Uterus (tissue), 3 donors: ENCODE measurements at regions not wholly inside any gene's neighbourhood (a gene's known extent, or its start where the extent isn't known, plus 50 kb on each side); places are given as distances from the start of the nearest gene placed in this dataset.

ENCODE experiments used
- DNase-seq, 2 donors: peaks; one replicate each; pipeline ENCODE4 v3.0.0-alpha.2; 2019 to 2020
- H3K27ac ChIP-seq, 2 donors: fragments of 200-600 bp; sonication (generic); 1 replicate in 1 of 2; 2 replicates in 1 of 2; pipeline ENCODE4 v1.5.1; 2016 to 2018
- H3K27me3 ChIP-seq, 2 donors: fragments of 200-600 bp; sonication (generic); one replicate each; pipeline ENCODE4 v1.5.1; 2018 to 2019; ENCODE audit warnings: control low read depth in 1 of 2
- H3K36me3 ChIP-seq, 2 donors: fragments of 200-600 bp; sonication (generic); one replicate each; pipeline ENCODE4 v1.5.1; 2019; ENCODE audit warnings: control low read depth in 1 of 2
- H3K4me1 ChIP-seq, 2 donors: fragments of 200-600 bp; sonication (generic); one replicate each; pipeline ENCODE4 v1.5.1; 2018 to 2019; ENCODE audit warnings: control low read depth in 1 of 2
- H3K4me3 ChIP-seq, 2 donors: fragments of 200-600 bp; sonication (generic); 1 replicate in 1 of 2; 2 replicates in 1 of 2; pipeline ENCODE4 v1.5.1; 2018 to 2019; ENCODE audit warnings: mild to moderate bottlenecking in 1 of 2
- H3K9me3 ChIP-seq, 2 donors: fragments of 200-600 bp; sonication (generic); one replicate each; pipeline ENCODE4 v1.5.1; 2019; ENCODE audit warnings: control low read depth in 1 of 2
- POLR2A ChIP-seq, 2 donors: fragments of 450-650 bp; IDR thresholded peaks; one replicate each; pipeline ENCODE4 v1.6.1; 2016; ENCODE audit warnings: antibody characterized with exemption in 2 of 2, mild to moderate bottlenecking in 1 of 2, moderate library complexity in 1 of 2
- intact Hi-C: fragments of 100-400 bp; cut with DNase I; formaldehyde crosslinking; loops from one replicate; pipeline ENCODE4 v1.15.1; 2023; ENCODE audit warnings: low total_unique reads
- TF ChIP-seq, protein P1 (sequence below), 4 experiments: fragments of 200-600 bp in 2 of 4; fragments of 450-650 bp in 2 of 4; sonication (generic) in 2 of 4; IDR thresholded peaks; one replicate each; pipeline ENCODE4 v1.5.1; 2016 to 2019; ENCODE audit warnings: antibody characterized with exemption in 4 of 4, mild to moderate bottlenecking in 2 of 4, moderate library complexity in 1 of 4
- donor health status: DM: yes; HTN: yes; CAD: no.

DNA sequence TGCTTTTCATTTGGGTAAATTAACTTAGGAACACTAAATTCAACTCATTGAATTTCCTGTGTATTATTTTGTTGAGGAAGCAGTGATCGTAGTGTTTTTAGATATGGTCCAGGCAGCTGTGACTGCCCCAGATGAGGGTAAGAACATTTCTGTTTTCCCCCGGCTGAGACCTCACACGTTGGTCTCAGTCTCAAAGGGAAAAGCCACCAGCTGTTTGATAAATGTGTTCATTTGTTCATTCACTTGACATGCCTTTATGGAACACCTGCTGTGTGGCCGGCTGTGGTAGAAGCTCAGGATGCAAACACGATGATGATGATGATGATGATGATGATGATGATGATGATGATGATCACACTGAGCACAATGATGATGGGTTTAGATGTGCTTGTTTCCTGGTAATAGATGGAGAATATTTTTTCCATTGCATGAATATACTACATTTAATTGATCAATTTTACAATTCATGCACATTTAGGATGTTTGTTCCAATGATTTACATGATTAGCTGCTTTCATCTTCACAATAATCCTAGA lies 125.6 kb upstream of the ZNF32 start:
- DNase-seq: no peak
- H3K9me3 ChIP-seq: no peaks in the 10 kb centered on the region
- peaks cover 0 to 3% of the 10 kb centered on the region in 2 donors for H3K27me3 ChIP-seq
- intact Hi-C loops: no loop called here
- no peak overlapping the region for H3K4me3 ChIP-seq
- TF ChIP-seq, protein P1, sequence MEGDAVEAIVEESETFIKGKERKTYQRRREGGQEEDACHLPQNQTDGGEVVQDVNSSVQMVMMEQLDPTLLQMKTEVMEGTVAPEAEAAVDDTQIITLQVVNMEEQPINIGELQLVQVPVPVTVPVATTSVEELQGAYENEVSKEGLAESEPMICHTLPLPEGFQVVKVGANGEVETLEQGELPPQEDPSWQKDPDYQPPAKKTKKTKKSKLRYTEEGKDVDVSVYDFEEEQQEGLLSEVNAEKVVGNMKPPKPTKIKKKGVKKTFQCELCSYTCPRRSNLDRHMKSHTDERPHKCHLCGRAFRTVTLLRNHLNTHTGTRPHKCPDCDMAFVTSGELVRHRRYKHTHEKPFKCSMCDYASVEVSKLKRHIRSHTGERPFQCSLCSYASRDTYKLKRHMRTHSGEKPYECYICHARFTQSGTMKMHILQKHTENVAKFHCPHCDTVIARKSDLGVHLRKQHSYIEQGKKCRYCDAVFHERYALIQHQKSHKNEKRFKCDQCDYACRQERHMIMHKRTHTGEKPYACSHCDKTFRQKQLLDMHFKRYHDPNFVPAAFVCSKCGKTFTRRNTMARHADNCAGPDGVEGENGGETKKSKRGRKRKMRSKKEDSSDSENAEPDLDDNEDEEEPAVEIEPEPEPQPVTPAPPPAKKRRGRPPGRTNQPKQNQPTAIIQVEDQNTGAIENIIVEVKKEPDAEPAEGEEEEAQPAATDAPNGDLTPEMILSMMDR (IDR thresholded peaks at IDR 0.05): no peak
- no peak for TF ChIP-seq POLR2A (IDR thresholded peaks at IDR 0.05)
- H3K4me1 ChIP-seq: no peaks in the 10 kb centered on the region
- H3K27ac ChIP-seq: no peak overlapping the region
- no peaks in the 10 kb centered on the region for H3K36me3 ChIP-seq

DNA sequence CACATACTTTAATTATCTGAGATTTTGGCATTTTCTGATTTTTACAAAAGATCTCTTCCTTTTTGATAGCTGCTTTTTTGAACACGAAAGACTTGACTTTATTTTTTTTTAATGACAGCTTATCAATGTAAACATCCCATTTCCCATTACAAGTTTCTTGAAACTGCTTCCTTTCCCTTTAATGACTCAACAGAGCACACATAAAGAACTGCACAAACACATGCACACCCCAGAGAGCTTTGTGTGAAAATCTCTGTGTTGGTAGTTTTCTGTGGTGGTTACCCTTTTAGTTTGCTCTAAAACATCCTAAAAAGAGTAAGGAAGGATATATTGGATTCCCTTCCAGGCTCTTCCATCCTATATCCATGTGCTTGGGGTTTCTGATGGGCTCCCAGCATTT lies 125.1 kb upstream of the ZNF32 start:
- Histone ChIP-seq H3K27ac (no peak overlapping the region), H3K27me3 (peaks cover 0 to 3% of the 10 kb centered on the region in 2 donors), H3K4me1 (no peaks in the 10 kb centered on the region), H3K4me3 (no peak overlapping the region), H3K9me3 (no peaks in the 10 kb centered on the region), H3K36me3 (no peaks in the 10 kb centered on the region)
- no peak for DNase-seq
- intact Hi-C loops: no loop called here
- TF ChIP-seq, protein P1 (IDR thresholded peaks at IDR 0.05): no peak

DNA sequence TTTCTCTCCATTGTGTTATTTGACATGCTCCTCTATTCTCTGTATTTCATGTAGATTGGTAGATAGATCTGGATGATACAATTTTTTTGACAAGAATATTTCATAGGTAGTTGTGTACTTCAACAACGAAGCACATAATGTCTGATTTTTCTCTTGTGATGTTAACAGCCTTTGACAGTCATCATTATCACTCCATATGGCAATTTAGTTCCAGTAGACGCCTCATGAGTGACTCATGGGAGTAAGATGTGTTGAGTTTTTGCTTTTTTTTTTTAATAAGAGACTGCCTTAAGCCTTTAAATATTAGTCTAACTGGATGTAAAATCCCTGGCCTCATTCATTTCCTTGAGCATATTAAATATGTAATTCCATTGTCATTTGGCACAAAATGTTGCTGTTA lies 123.5 kb upstream of the ZNF32 start:
- peaks cover 0 to 3% of the 10 kb centered on the region in 2 donors for H3K27me3 ChIP-seq
- no peak for DNase-seq
- no peak overlapping the region for H3K27ac ChIP-seq
- H3K4me3 ChIP-seq: no peak overlapping the region
- H3K4me1 ChIP-seq: no peaks in the 10 kb centered on the region
- H3K36me3 ChIP-seq: no peaks in the 10 kb centered on the region
- intact Hi-C loops: no loop called here
- TF ChIP-seq, protein P1 (IDR thresholded peaks at IDR 0.05): no peak
- no peak for TF ChIP-seq POLR2A (IDR thresholded peaks at IDR 0.05)
- peaks cover 0 to 3% of the 10 kb centered on the region in 2 donors for H3K9me3 ChIP-seq

DNA sequence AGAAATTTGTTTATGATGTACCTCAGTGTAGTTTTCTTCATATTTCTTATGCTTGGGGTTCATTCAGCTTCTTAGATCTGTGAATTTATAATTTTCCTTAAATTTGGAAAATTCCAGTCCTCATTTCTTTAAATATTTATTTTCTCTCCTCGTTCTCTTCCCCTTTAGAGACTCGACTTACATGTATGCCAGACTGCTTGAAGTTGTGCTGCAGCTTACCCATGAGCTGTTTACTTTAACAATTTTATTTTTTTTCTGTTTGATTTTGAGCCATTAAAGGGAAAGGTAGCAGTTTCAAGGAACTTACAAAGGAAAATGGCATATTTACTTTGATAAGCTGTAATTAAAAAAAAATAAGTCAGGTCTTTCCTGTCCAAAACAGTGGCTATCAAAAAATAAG lies 123.0 kb upstream of the ZNF32 start:
- Histone ChIP-seq H3K27me3 (peaks cover 0 to 3% of the 10 kb centered on the region in 2 donors), H3K9me3 (peaks cover 0 to 3% of the 10 kb centered on the region in 2 donors), H3K27ac (no peak overlapping the region), H3K36me3 (no peaks in the 10 kb centered on the region), H3K4me1 (no peaks in the 10 kb centered on the region), H3K4me3 (no peak overlapping the region)
- no peak for DNase-seq
- TF ChIP-seq, protein P1 (IDR thresholded peaks at IDR 0.05): no peak
- no peak for TF ChIP-seq POLR2A (IDR thresholded peaks at IDR 0.05)
- intact Hi-C loops: no loop called here

DNA sequence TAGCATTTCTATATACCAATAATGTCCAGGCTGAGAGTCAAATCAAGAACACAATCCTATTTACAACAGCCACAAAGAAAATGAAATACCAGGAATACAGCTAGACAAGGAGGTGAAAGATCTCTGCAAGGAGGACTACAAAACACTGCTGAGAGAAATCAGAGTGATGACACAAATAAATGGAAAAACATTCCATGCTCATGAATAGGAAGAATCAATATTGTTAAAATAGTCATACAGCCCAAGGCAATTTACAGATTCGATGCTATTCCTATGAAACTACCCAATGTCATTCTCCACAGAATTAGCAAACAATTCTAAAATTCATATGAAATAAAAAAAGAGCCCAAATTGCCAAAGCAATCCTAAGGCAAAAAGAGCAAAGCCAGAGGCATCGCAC lies 116.8 kb upstream of the ZNF32 start:
- Histone ChIP-seq H3K9me3 (peaks cover 0 to 3% of the 10 kb centered on the region in 2 donors), H3K27me3 (peaks cover 0 to under 1% of the 10 kb centered on the region in 2 donors), H3K4me3 (no peak overlapping the region), H3K4me1 (no peaks in the 10 kb centered on the region), H3K36me3 (no peaks in the 10 kb centered on the region), H3K27ac (no peak overlapping the region)
- TF ChIP-seq, protein P1 (IDR thresholded peaks at IDR 0.05): no peak
- TF ChIP-seq POLR2A (IDR thresholded peaks at IDR 0.05): no peak
- intact Hi-C loops: no loop called here
- DNase-seq: no peak
